Endothelial cell of umbilical vein (primary cell): ENCODE measurements at regions not wholly inside any gene's neighbourhood (a gene's known extent, or its start where the extent isn't known, plus 50 kb on each side); places are given as distances from the start of the nearest gene placed in this dataset.

Experiments
- BruUV-seq: library from RNA; stranded (reverse); fragments of 400-500 nt; replicated peaks from 2 replicates; lab custom pipeline; 2021; lab: Mats Ljungman, UMichigan
- CTCF ChIA-PET: fragments of 300-600, 350-600 bp; sonication (Branson Sonifier 250); formaldehyde crosslinking; loops from one replicate; lab custom pipeline; 2021; ENCODE audit warnings: antibody characterized with exemption, inconsistent platforms; lab: Charles Lee
- POLR2A ChIA-PET: fragments of 300-600, 350-600 bp; sonication (Branson Sonifier 250); formaldehyde crosslinking; loops from one replicate; lab custom pipeline; 2021; ENCODE audit warnings: antibody characterized with exemption, inconsistent platforms; lab: Charles Lee
- DNase-seq: peaks from one replicate; pipeline ENCODE4 v3.0.0-alpha.2; 2011; ENCODE audit warnings: low read depth, low spot score
- FAIRE-seq: peaks from 2 replicates; lab custom pipeline; 2011; peaks lifted over from hg19 to GRCh38; lab: Jason Lieb, UNC
- H2AFZ ChIP-seq: 2 replicates; pipeline ENCODE4 v1.6.0; 2012; ENCODE audit warnings: low read depth, low read length, control low read depth, inconsistent platforms
- H3K27ac ChIP-seq: 2 replicates; pipeline ENCODE4 v1.5.1; 2011; ENCODE audit warnings: low read depth, mild to moderate bottlenecking, control low read depth, low read length, moderate library complexity; ENCODE audit not compliant: insufficient read depth
- H3K27me3 ChIP-seq, 2 experiments: 2 replicates each; pipeline versions ENCODE4 v1.6.0 to v1.6.1; 2011; ENCODE audit warnings: low read length in 2 of 2, mixed read lengths in 1 of 2; ENCODE audit not compliant: control insufficient read depth in 2 of 2, insufficient read depth in 2 of 2
- H3K36me3 ChIP-seq, 2 experiments: 2 replicates in 1 of 2; 3 replicates in 1 of 2; pipeline ENCODE4 v1.5.1; 2011; ENCODE audit warnings: low read length in 2 of 2, mild to moderate bottlenecking in 1 of 2, moderate library complexity in 1 of 2; ENCODE audit not compliant: control insufficient read depth in 2 of 2, insufficient read depth in 2 of 2; ENCODE audit errors: extremely low read depth in 1 of 2
- H3K4me1 ChIP-seq: 3 replicates; pipeline ENCODE4 v1.5.1; 2011; ENCODE audit warnings: mild to moderate bottlenecking, low read length; ENCODE audit not compliant: control insufficient read depth, insufficient read depth; ENCODE audit errors: extremely low read depth
- H3K4me2 ChIP-seq: 2 replicates; pipeline ENCODE4 v1.6.1; 2011; ENCODE audit warnings: low read length, control low read depth, mixed read lengths; ENCODE audit not compliant: insufficient read depth
- H3K4me3 ChIP-seq, 3 experiments: fragments of 200-600 bp in 1 of 3; sonication (generic), shearing (Covaris generic) in 1 of 3; replicated peaks in 1 of 3; 2 replicates each; pipeline ENCODE4 v1.5.1; 2011 to 2016; ENCODE audit warnings: control low read depth in 3 of 3, low read length in 3 of 3, mild to moderate bottlenecking in 2 of 3, inconsistent platforms in 1 of 3, low read depth in 1 of 3, moderate library complexity in 1 of 3; ENCODE audit not compliant: insufficient read depth in 1 of 3
- H3K79me2 ChIP-seq: 2 replicates; pipeline ENCODE4 v1.6.0; 2012; ENCODE audit warnings: low read length, inconsistent platforms; ENCODE audit not compliant: control insufficient read depth, insufficient read depth
- H3K9ac ChIP-seq: replicated peaks from 2 replicates; pipeline ENCODE3; 2011; ENCODE audit warnings: low read length, control low read depth; ENCODE audit not compliant: insufficient read depth; ENCODE audit errors: extremely low read depth
- H3K9me1 ChIP-seq: replicated peaks from 3 replicates; pipeline ENCODE4 v1.6.0; 2011; ENCODE audit warnings: mild to moderate bottlenecking, low read length; ENCODE audit not compliant: control insufficient read depth, insufficient read depth; ENCODE audit errors: extremely low read depth
- H3K9me3 ChIP-seq: replicated peaks from 2 replicates; pipeline ENCODE4 v1.5.1; 2012; ENCODE audit warnings: low read length, inconsistent platforms; ENCODE audit not compliant: control insufficient read depth, insufficient read depth
- H4K20me1 ChIP-seq: replicated peaks from 2 replicates; pipeline ENCODE3; 2011; ENCODE audit warnings: mild to moderate bottlenecking, low read length; ENCODE audit not compliant: control insufficient read depth, insufficient read depth; ENCODE audit errors: extremely low read depth
- EZH2 ChIP-seq: IDR thresholded peaks from 2 replicates; pipeline ENCODE4 v1.6.1; 2012; ENCODE audit warnings: borderline replicate concordance, low read depth, mild to moderate bottlenecking, moderate library complexity, low read length, inconsistent platforms; ENCODE audit not compliant: severe bottlenecking
- FOS ChIP-seq: IDR thresholded peaks from 2 replicates; pipeline ENCODE4 v1.6.1; 2011; ENCODE audit warnings: mild to moderate bottlenecking, low read length, moderate library complexity, borderline replicate concordance; ENCODE audit not compliant: insufficient read depth
- GATA2 ChIP-seq: IDR thresholded peaks from 2 replicates; pipeline ENCODE4 v1.7.0; 2011; ENCODE audit warnings: low read depth, mild to moderate bottlenecking, moderate library complexity, mixed read lengths, low read length; ENCODE audit not compliant: insufficient read length, insufficient read depth
- JUN ChIP-seq: IDR thresholded peaks from 2 replicates; pipeline ENCODE4 v1.6.1; 2011; ENCODE audit warnings: borderline replicate concordance, low read depth; ENCODE audit not compliant: insufficient read length, insufficient read depth
- MYC ChIP-seq: IDR thresholded peaks from one replicate; pipeline ENCODE4 v1.6.1; 2011; ENCODE audit warnings: mild to moderate bottlenecking, low read depth, low read length
- POLR2A ChIP-seq: IDR thresholded peaks from 2 replicates; pipeline ENCODE4 v1.6.1; 2012; ENCODE audit warnings: low read depth, mild to moderate bottlenecking, control low read depth, low read length
- POLR2AphosphoS5 ChIP-seq: IDR thresholded peaks from 2 replicates; pipeline ENCODE4 v1.6.1; 2012; ENCODE audit warnings: low read depth, mild to moderate bottlenecking, control low read depth, low read length, moderate library complexity; ENCODE audit not compliant: insufficient read depth
- dilution Hi-C: fragments of 300-500 bp; cut with MboI; formaldehyde crosslinking; loops from one replicate; pipeline ENCODE4 v1.15.0; 2019; ENCODE audit warnings: low sequenced_read_pairs; ENCODE audit not compliant: extremely low pct_ligation_motif_present
- intact Hi-C: fragments of 100-400 bp; cut with micrococcal nuclease; formaldehyde crosslinking; loops from one replicate; pipeline ENCODE4 v1.10.0; 2022
- TF ChIP-seq, protein P1 (sequence below), 2 donors: IDR thresholded peaks; 1 replicate in 1 of 2; 2 replicates in 1 of 2; pipeline ENCODE4 v1.5.1; 2011; ENCODE audit warnings: low read length in 2 of 2, mild to moderate bottlenecking in 2 of 2, moderate library complexity in 2 of 2, control low read depth in 1 of 2, inconsistent platforms in 1 of 2, low read depth in 1 of 2; ENCODE audit not compliant: insufficient read depth in 1 of 2; ENCODE audit errors: extremely low read depth in 1 of 2
- TF ChIP-seq, protein P2 (sequence below): IDR thresholded peaks from 2 replicates; pipeline ENCODE4 v1.6.1; 2011; ENCODE audit not compliant: insufficient read depth, insufficient read length

GRCh38 chr1:30275926-30276764 lies 447.2 kb downstream of the MATN1 start:
- intact Hi-C loops (no loop called here), dilution Hi-C loops (no loop called here)
- H3K4me1 ChIP-seq: no peaks in the 10 kb centered on the region
- H4K20me1 ChIP-seq: no peaks in the 10 kb centered on the region
- CTCF ChIA-PET: interaction anchor here (0.6 kb wide), 1 partner anchor 32 kb away, joined by 3 read pairs; no protein-coding TSS in a partner anchor
- POLR2A ChIA-PET: no interaction called here
- no peaks in the 10 kb centered on the region for H3K9me1 ChIP-seq
- no peaks in the 10 kb centered on the region for H3K36me3 ChIP-seq
- FAIRE-seq (no peak), DNase-seq (no peak)
- no peaks in the 10 kb centered on the region for H3K9me3 ChIP-seq
- BruUV-seq: no TSS peak
- H3K4me3 ChIP-seq: no peak overlapping the region
- no peaks in the 10 kb centered on the region for H3K79me2 ChIP-seq
- H3K9ac ChIP-seq: no peak overlapping the region
- H3K4me2 ChIP-seq: no peak overlapping the region
- H2AFZ ChIP-seq: no peak overlapping the region
- H3K27ac ChIP-seq: no peak overlapping the region
- TF ChIP-seq, protein P1, sequence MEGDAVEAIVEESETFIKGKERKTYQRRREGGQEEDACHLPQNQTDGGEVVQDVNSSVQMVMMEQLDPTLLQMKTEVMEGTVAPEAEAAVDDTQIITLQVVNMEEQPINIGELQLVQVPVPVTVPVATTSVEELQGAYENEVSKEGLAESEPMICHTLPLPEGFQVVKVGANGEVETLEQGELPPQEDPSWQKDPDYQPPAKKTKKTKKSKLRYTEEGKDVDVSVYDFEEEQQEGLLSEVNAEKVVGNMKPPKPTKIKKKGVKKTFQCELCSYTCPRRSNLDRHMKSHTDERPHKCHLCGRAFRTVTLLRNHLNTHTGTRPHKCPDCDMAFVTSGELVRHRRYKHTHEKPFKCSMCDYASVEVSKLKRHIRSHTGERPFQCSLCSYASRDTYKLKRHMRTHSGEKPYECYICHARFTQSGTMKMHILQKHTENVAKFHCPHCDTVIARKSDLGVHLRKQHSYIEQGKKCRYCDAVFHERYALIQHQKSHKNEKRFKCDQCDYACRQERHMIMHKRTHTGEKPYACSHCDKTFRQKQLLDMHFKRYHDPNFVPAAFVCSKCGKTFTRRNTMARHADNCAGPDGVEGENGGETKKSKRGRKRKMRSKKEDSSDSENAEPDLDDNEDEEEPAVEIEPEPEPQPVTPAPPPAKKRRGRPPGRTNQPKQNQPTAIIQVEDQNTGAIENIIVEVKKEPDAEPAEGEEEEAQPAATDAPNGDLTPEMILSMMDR (IDR thresholded peaks at IDR 0.05; ENCODE audit: extremely low read depth in 1 of 2, insufficient read depth in 1 of 2, low read depth in 1 of 2, low read length in 2 of 2): no peak
- TF ChIP-seq POLR2A (no peak), JUN (no peak), FOS (no peak), MYC (no peak), EZH2 (no peak), POLR2AphosphoS5 (no peak), GATA2 (no peak)
- TF ChIP-seq, protein P2, sequence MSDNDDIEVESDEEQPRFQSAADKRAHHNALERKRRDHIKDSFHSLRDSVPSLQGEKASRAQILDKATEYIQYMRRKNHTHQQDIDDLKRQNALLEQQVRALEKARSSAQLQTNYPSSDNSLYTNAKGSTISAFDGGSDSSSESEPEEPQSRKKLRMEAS: no peak
- H3K27me3 ChIP-seq: no peaks in the 10 kb centered on the region
